Sciatic nerve (tissue), 2 donors: ENCODE measurements at regions not wholly inside any gene's neighbourhood (a gene's known extent, or its start where the extent isn't known, plus 50 kb on each side); places are given as distances from the start of the nearest gene placed in this dataset.

Experiments
- ATAC-seq: fragments of 200-7000 bp; cut with Tn5 transposase; one replicate; pipeline ENCODE4 v1.9.1; 2020; ENCODE audit warnings: mild to moderate bottlenecking, moderate library complexity
- DNase-seq: peaks from one replicate; pipeline ENCODE4 v3.0.0-alpha.2; 2020; ENCODE audit warnings: low spot score
- intact Hi-C: fragments of 100-400 bp; cut with DNase I; formaldehyde crosslinking; loops from one replicate; pipeline ENCODE4 v1.14.2; 2022
- donor health status: DM: no; HTN: no; CAD: no.
- donor health status: DM: no; HTN: no; CAD: no.

GRCh38 chr1:175797576-175797975 is 54.2 kb upstream of the TNR start:
- ATAC-seq (no peak), DNase-seq (no peak)
- intact Hi-C loops = no loop called here

- no peak for DNase-seq
- no peak for ATAC-seq
- intact Hi-C loops = no loop called here
Measured at GRCh38 chr1:175794586-175794985, 51.2 kb upstream of the TNR start.

- intact Hi-C loops = no loop called here
- ATAC-seq (no peak), DNase-seq (no peak)
Measured at GRCh38 chr1:175793617-175794016, 50.2 kb upstream of the TNR start.
